ENCODE measurements at regions not wholly inside any gene's neighbourhood (a gene's known extent, or its start where the extent isn't known, plus 50 kb on each side); places are given as distances from the start of the nearest gene placed in this dataset.

DNA sequence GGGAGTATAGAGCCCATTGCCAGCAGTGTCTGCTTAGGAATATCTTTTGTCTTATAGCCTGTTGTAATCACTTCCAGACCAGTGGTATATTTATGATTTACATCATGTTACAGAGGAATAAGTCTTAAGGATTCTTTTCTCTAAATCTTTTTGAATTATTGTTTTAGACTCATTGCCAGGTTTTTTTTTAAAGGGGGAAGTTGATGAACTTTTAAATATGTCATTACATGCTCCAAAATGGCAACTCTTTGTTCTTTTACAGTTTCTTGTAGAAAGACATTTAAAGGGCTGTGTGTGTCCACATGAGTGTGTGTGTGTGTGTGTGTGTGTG is 59.4 kb upstream of the NFIB start:
- Histone ChIP-seq H3K27me3 (no peaks in the 10 kb centered on the region), H3K4me3 (no peak overlapping the region), H3K9me3 (no peaks in the 10 kb centered on the region), H3K27ac (peak overlapping the region in 2 of 4 donors; percentile 12 to 23), H3K4me1 (no peaks in the 10 kb centered on the region), H3K36me3 (no peaks in the 10 kb centered on the region)
- TF ChIP-seq POLR2A (IDR thresholded peaks at IDR 0.05), result no peak
- TF ChIP-seq CTCF (IDR thresholded peaks at IDR 0.05), result no peak
- DNase-seq, result no peak

GRCh38 chr9:14372437-14373335 is 58.7 kb upstream of the NFIB start:
- no peaks in the 10 kb centered on the region for H3K36me3 ChIP-seq
- no peak overlapping the region for H3K4me3 ChIP-seq
- no peaks in the 10 kb centered on the region for H3K4me1 ChIP-seq
- peak in 1 of 3 donors; percentile 53 for DNase-seq
- no peaks in the 10 kb centered on the region for H3K9me3 ChIP-seq
- TF ChIP-seq POLR2A (IDR thresholded peaks at IDR 0.05), result no peak
- no peak for TF ChIP-seq CTCF (IDR thresholded peaks at IDR 0.05)
- H3K27me3 ChIP-seq, result no peaks in the 10 kb centered on the region
- peak overlapping the region in 2 of 4 donors; percentile 12 to 23 for H3K27ac ChIP-seq

- no peak overlapping the region for H3K27ac ChIP-seq
- no peaks in the 10 kb centered on the region for H3K36me3 ChIP-seq
- H3K4me1 ChIP-seq, result no peaks in the 10 kb centered on the region
- no peaks in the 10 kb centered on the region for H3K9me3 ChIP-seq
- H3K4me3 ChIP-seq, result no peak overlapping the region
- TF ChIP-seq CTCF (IDR thresholded peaks at IDR 0.05) (no peak), POLR2A (IDR thresholded peaks at IDR 0.05) (no peak)
- H3K27me3 ChIP-seq, result no peaks in the 10 kb centered on the region
- no peak for DNase-seq
Measured at GRCh38 chr9:14369011-14369410, 55.1 kb upstream of the NFIB start.

GRCh38 chr9:14366076-14366475 is 52.1 kb upstream of the NFIB start:
- H3K9me3 ChIP-seq, result no peaks in the 10 kb centered on the region
- no peaks in the 10 kb centered on the region for H3K4me1 ChIP-seq
- no peak for DNase-seq
- peak overlapping the region in 1 of 4 donors; percentile 10 for H3K27ac ChIP-seq
- no peak overlapping the region for H3K4me3 ChIP-seq
- no peak for TF ChIP-seq POLR2A (IDR thresholded peaks at IDR 0.05)
- TF ChIP-seq CTCF (IDR thresholded peaks at IDR 0.05), result no peak
- H3K27me3 ChIP-seq, result no peaks in the 10 kb centered on the region
- no peaks in the 10 kb centered on the region for H3K36me3 ChIP-seq

DNA sequence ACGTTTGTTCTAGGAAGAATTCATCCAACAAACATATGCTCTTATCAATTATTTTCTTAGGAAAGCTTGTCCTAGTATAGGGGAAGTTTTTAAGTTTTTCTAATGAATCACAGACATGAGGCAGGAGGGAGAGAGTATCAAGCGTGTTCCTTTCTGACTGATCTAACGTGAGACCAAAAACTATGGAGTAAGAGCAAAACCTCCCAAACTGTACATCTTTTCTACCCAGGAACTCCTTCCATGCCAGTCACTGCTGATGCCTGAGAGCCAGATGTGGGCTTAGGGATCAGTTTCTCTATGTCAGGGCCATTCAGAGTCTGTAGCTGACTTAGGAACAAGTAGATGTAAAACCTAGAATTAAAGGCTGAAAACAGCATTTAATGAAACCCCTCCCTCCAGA is 51.7 kb upstream of the NFIB start:
- Histone ChIP-seq H3K36me3 (no peaks in the 10 kb centered on the region), H3K4me1 (no peaks in the 10 kb centered on the region), H3K9me3 (no peaks in the 10 kb centered on the region), H3K4me3 (no peak overlapping the region), H3K27me3 (no peaks in the 10 kb centered on the region), H3K27ac (peak overlapping the region in 1 of 4 donors; percentile 10)
- TF ChIP-seq POLR2A (IDR thresholded peaks at IDR 0.05) (no peak), CTCF (IDR thresholded peaks at IDR 0.05) (no peak)
- DNase-seq, result no peak

Small RNA genes lying in the stretch of these regions (small RNA-seq; reads per million reads assigned to genes)
- gene AL159169.1, result 0 reads per million in 2 donors

Measured in Peyer's patch (tissue), 4 donors.